NCI-H446 treated with DMSO at 0.1 percent for 48 hours (cell line): ENCODE measurements at regions not wholly inside any gene's neighbourhood (a gene's known extent, or its start where the extent isn't known, plus 50 kb on each side); places are given as distances from the start of the nearest gene placed in this dataset.

Experiments used
- DNase-seq: peaks from one replicate; lab custom pipeline; 2025; lab: John Stamatoyannopoulos, UW

DNA sequence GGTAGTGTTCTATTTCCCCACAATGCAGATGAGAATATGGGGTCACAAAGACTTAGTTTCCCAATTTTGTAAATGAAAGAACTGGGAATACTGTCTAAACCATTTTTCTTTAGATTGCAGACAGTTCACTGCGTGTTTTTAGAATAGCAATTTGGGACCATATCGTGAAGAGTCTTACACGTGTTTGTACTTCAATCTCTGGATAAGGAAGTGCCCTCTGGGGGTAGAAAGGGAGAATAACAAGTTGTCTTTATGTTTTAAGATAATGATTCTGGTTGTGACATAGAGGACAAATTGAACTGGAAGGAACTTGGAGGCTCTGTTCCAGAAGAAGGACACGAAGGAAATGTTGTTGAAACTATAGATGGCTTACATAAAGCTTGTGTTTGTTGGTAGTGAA, 457.7 kb downstream of the CBLN2 start:
- no peak for DNase-seq

DNA sequence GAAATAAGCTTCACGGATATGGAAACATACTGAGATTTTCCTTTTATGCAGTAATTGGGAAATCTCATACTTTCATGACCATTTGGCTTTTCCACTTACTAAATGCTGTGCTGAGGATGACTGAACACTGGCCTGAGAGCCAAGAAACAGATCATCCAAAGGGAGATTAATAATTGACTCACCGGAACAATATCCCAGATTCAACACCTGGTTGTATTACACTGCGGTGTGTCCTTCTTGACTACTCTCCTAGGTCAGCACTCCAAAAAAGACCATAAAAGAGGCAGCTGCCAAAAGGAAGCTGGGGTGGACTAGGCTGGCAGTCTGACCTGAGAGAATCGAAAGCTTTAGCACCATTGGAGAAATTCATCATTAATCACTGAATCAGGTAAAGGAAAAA, 469.1 kb downstream of the CBLN2 start:
- no peak for DNase-seq

DNA sequence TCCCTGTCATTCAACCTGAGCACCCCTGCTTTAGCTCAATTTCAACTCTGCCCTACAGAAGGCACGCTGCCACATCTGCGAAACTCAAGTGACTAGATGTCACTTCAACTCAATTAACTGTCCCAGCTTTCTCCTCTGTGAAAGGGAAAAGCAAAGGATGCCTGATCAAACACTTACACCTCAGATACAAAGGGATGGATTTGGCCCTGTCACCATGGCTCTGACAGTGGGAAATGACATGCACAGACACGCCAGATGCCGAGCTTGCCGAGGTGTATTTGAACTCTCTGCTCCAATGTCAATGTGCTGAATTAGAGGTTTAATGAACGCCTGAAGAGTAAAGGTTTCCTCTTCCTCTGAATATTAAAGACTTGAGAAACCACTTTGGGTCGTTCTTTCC, 481.1 kb downstream of the CBLN2 start:
- no peak for DNase-seq

GRCh38 chr18:72058851-72059250, 485.3 kb downstream of the CBLN2 start:
- DNase-seq, result no peak

DNA sequence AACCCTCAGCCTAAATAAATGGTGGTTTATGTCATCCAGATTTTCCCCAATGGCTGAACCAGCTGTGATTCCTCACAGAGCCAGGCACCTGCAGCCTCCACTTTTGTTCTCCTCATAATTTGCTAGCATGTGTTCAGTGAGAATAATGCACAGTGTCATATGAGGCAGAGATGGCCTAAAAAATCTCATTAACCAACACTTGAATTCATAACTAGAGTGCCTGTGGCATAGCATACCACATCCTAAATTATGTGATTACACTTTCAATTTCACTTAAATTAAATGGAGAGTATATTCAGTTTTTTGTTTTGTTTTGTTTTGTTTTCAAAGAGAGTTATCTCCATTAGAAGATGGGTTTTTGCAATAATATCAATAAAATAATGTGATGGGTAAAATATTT, 488.0 kb downstream of the CBLN2 start:
- no peak for DNase-seq

DNA sequence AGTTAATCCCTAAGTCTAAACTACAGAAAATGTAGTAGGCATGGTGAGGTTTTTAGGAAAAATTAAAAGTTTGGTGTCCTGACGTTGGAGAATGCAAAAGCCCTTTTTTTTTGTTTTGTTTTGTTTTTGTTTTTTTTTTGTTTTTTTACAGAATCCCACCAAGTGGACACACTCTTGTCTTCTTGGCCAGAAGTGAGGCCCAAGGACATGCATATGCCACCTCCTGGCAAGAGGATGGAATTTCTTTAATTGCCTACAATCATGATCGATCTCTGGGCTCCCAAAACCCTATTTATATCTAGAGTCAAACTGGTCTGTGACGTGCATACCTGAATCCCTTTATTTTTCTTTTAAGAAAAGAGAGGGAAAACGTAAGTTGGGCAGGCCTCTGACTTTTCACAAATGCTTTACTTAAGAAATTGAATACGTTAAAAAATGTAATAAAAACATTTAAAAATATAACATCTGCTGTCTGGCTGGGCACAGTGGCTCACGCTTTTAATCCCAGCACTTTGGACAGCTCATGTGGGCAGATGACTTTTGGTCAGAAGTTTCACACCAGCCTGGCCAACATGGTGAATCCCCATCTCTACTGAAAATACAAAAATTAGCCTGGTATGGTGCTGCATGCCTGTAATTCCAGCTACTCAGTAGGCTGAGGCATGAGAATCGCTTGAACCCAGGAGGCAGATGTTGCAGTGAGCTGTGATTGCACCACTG, 502.7 kb downstream of the CBLN2 start:
- DNase-seq, result no peak

GRCh38 chr18:72013427-72013850, 530.7 kb downstream of the CBLN2 start:
- no peak for DNase-seq

- DNase-seq, result no peak
Observed at GRCh38 chr18:71998547-71999097, 545.5 kb downstream of the CBLN2 start.

GRCh38 chr18:71995904-71996465, 548.2 kb downstream of the CBLN2 start:
- no peak for DNase-seq

DNA sequence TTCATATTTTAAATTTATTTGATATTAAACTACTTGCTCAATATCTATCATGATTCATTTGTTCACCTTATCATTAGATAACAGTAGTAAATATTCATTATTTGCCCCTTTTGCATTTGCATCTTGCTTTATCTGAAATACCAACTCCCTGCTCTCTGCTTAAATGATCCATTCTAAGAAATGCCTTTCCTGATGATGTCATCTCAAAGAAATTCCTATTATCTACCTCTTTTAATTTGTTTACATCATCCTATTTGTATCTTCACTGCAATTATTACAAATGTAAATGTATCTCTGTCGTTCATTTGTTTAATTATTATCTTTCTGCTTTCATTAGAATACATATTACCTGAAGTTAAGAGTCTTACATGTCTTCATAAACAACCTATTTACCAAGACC, 549.9 kb downstream of the CBLN2 start:
- DNase-seq, result no peak

- DNase-seq, result no peak
Observed at GRCh38 chr18:71989616-71990015, 554.5 kb downstream of the CBLN2 start.

DNA sequence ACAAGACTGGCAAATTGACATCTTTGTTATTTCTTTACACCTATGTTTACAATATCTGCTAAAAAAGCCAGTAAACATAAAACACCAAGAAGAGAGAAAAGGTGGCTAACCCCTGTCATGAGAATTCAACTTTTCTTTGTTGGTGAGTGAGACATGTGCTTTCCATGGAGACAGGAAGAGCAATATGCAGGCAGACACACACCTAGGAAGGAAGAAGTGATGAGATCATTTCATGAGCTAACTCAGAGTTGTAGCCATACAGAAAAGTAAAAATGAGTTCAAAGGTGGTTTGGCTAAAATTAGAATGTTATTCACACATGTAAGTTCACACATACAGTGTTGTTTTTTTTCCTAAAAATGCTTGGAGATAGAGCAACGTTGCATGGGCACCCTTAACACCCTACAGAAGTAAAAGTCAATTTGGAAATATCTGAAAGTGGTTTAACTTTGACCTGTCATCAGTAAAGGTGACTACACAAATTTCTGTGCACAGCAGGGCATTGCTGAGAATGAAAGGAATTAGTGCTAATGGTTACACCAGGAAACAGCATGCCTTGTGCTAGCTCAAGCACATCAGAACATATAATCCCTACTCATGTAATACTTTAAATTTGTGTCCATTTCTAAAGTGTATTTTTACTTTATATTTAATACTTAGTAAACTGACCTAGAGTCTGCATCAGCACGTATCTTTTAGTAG, 557.6 kb downstream of the CBLN2 start:
- no peak for DNase-seq

- DNase-seq, result no peak
Observed at GRCh38 chr18:71976744-71977143, 567.4 kb downstream of the CBLN2 start.

GRCh38 chr18:71966791-71967190, 577.4 kb downstream of the CBLN2 start:
- DNase-seq, result no peak

DNA sequence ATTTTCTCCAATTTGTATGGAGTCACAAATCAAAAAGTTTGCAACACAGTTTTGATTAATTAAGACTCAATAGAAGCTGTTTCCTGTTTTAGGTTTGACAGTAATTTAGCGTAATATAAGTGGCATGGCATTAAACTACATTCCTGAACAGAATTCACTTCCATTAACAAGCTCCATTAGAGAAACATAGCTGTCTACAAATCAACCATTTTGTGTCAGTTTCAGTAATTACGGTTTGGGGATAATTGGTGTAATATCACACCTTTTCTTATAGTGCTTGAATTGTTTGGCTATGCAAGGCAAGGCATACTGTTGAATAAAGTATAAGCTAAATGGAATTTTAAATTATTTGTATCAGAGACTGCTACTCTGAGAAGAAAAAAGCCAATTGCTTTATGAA, 585.5 kb downstream of the CBLN2 start:
- DNase-seq, result no peak

GRCh38 chr18:71951001-71951400, 593.1 kb downstream of the CBLN2 start:
- DNase-seq, result no peak

DNA sequence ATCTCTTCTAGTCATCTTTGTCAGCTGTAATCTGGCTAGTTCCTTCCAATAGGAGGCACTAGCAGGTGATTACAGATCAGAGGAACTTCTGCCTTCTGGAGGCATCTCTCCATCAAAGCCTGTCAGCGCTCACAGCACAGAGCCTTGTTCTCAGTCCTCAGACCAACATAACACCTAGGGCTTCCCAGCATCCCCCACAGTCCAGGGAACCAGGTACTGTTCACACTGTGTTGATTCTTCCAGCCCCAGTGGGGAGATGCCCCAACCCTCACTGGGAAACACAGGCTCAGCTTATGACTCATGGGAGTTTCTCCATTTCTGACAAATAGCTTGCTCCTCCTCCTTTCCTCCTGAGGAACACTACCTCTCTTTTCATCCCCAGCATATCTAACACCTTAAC, 601.7 kb downstream of the CBLN2 start:
- no peak for DNase-seq

GRCh38 chr18:71939483-71939882, 604.7 kb downstream of the CBLN2 start:
- no peak for DNase-seq

GRCh38 chr18:71936744-71937143, 607.4 kb downstream of the CBLN2 start:
- no peak for DNase-seq

DNA sequence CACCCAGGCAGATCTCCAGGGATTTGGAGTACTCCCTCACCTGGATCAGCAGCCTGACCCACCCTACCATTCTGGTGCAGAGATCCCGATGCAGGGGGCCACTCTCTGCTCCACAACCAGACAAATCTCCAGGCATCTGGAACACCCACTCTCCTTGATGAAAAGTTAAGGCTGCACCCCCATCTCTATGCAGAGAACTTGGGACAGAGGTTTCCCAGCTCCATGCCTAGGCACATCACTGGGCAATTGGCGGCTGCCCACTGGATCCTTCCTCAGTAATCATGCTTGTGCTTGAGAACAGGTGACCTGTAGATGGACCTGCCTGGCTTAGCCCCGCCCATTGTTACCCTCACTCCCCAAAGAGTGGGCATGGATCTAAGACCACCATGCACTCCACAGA, 624.9 kb downstream of the CBLN2 start:
- no peak for DNase-seq

GRCh38 chr18:71913641-71914040, 630.5 kb downstream of the CBLN2 start:
- DNase-seq, result no peak

GRCh38 chr18:71902482-71902881, 641.7 kb downstream of the CBLN2 start:
- no peak for DNase-seq
